Ovary (tissue), 3 donors: ENCODE measurements at regions not wholly inside any gene's neighbourhood (a gene's known extent, or its start where the extent isn't known, plus 50 kb on each side); places are given as distances from the start of the nearest gene placed in this dataset.

ENCODE experiments used
- CTCF ChIP-seq, 3 donors: fragments of 450-650 bp in 2 of 3; fragments of 200-600 bp in 1 of 3; IDR thresholded peaks; one replicate each; pipeline versions ENCODE4 v1.5.1 to v1.8.0; 2016 to 2022; ENCODE audit warnings: antibody characterized with exemption in 3 of 3, mild to moderate bottlenecking in 1 of 3
- EP300 ChIP-seq: sonication (generic); formaldehyde crosslinking; IDR thresholded peaks from one replicate; pipeline ENCODE4 v1.6.1; 2017; ENCODE audit warnings: antibody characterized with exemption
- POLR2A ChIP-seq: fragments of 450-650 bp; IDR thresholded peaks from one replicate; pipeline ENCODE4 v1.6.1; 2017; ENCODE audit warnings: antibody characterized with exemption, mild to moderate bottlenecking, moderate library complexity
- donor health status: DM: no; HTN: no; CAD: no.

DNA sequence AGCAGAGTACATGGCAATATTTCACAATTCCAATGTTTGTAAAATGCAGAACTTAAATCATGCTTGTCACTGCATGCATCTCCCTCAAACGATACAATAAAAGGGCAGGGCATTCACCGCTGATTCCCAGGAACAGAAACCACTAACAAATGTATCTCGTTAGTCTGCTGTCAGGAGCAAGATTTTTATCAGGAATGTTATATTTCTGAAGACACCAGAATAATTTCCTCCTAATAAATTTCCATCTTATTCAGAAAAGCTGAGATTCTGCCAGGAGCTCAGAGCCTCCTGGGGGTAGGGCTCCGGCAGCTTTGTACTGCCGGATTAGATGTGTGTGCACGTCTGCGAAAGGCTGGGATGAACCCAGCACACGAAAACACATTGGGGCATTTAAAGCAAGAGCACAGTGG is 54.0 kb upstream of the LDB2 start:
- TF ChIP-seq POLR2A (no peak), CTCF (IDR thresholded peaks at IDR 0.05) (no peak), EP300 (no peak)
